ENCODE measurements at regions not wholly inside any gene's neighbourhood (a gene's known extent, or its start where the extent isn't known, plus 50 kb on each side); places are given as distances from the start of the nearest gene placed in this dataset.

DNA sequence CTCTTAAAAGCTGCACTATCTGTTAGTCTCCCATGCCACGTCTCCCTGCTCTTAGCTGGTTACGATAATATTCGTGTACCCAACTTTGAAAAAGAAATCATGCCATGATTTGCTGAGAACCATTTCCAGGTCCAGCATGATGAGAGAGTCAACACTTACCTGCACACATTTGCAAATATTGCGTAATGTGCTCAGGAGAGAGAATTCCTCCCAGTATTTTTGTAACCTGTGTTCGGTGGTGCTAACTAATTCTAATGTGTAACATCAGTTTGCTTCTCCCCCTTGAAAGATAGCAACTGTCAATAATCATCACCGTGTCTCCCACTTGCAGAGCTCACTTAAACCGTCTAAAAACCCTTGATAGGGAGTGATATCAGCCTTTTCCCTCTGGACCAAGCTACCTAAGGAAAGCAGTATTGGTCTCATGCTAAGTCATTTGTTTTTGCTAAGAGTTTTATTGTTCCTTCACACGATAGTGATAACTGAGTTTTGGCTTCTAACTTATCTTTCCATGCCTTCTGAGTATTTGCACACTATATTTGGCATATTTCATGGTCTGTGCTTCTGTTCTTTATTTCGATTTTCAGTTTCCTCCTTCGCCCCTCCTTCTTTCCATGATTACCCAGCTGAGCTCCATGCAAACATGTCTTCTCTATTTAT is 61.1 kb upstream of the IRF2BP2 start:
- no peak for DNase-seq (ENCODE audit: low read depth)

DNA sequence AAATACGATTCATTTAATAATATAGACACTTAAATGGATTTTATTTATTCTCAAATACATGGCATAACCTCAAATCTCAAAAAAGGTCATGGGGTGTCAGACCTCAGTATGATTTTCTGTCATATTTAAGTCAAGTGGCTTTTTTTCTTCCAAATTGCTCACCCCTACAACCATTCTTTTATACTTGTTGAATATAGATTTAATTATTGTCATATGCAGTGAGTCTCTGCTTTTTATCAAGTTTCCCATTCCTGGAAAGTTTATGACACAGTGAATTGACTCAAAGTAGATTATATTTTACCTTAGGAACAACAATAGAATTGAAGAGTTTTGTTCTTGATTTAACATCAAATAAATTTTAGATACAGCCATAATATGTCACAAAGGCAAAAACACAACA is 59.5 kb upstream of the IRF2BP2 start:
- no peak for DNase-seq (ENCODE audit: low read depth)

DNA sequence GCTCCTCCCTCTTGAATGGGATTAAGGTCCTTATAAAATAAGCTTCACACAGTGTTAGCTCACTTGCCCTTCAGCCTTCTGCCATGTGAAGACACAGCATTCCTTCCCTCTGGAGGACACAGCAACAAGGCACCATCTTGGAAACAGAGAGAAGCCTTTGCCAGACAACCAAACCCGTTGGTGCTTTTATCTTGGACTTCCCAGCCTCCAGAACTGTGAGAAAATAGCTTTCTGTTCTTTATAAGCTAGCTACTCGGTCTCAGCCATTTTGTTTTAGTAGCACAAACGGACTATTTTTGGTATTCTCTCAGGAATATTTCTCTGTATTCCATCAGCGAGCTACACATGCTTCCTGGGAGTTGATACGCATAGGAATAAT is 58.6 kb upstream of the IRF2BP2 start:
- DNase-seq (ENCODE audit: low read depth): no peak

DNA sequence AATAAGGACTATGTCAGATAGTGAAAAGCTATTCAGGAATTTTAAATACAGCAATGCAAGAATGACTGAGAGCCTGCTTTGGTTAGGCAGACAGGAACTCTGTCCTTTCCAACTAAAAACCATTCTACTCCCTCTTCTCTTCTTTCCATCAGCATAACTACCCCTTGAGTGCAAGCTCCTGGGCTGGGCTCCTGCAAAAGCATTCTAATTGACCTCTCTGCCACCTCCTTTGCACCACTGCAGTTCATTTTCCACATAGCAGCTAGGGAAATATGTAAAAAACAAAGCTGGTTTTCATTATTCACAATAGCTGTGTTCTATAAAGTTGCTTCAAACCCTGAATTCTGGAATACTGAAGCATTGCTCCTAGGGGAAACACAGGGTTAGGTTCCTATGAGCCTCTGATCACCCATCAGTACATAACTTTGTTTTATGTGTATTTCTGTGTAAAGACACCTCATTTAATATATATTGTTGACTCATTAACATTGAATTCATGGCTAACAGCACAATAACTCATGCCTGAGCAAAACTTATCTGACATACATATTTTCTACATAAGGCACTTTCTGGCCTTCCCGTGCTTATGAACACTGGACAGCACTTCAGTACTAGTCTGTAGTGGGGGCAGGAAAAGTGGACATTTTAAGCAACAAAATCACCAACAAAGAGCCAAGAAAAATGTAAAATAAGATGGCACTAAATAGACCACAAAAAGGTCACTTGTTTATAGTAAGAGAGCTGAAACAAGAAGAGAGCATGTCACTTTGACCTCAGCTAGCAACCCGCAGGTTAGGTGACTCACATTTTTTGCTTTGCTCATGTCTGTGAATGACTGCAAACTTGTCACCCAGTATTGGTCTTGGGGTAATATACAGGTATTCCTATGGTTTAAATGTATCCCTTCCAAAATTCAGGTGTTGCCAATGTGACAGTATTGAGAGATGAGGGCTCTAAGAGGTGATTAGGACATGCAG is 57.9 kb upstream of the IRF2BP2 start:
- DNase-seq (ENCODE audit: low read depth): no peak

DNA sequence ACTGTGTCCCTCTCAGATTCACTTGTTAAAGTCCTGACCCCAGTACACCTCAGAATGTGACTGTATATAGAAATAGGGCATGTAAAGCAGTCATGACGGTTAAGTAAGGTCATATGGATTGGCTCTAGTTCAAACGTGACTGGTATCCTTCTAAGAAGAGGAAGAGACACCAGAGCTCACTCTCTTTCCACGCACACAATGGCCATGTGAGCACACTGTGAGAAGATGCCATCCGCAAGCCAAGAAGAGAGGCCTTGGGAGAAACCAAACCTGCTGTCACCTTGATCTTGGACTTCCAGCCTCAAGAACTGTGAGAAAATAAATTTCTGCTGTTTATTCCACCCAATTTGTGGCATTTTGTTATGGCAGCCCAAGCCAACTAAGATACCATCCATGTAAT is 56.8 kb upstream of the IRF2BP2 start:
- no peak for DNase-seq (ENCODE audit: low read depth)

GRCh38 chr1:234665975-234666605 is 56.1 kb upstream of the IRF2BP2 start:
- no peak for DNase-seq (ENCODE audit: low read depth)

DNA sequence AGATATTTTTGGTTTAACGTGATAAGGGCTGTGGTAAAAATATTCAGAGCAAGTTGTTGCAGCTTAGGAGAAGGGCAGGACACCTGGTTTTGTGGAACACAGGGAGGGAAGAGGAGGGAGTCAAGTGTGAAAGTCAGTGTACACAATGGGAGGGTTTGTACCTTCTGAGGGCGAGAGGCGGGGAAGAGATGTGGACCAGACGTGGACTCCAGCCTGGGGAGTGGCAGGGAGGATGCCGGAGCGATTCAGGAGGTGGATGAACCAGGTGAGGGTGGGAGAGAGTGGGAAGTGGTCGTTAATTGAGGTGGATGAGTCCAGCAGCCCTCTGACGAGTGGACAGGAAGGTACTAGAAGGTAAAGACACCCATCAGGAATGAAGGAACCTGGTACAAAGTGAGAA is 52.2 kb upstream of the IRF2BP2 start:
- no peak for DNase-seq (ENCODE audit: low read depth)

GRCh38 chr1:234661317-234661928 is 51.4 kb upstream of the IRF2BP2 start:
- no peak for DNase-seq (ENCODE audit: low read depth)

DNA sequence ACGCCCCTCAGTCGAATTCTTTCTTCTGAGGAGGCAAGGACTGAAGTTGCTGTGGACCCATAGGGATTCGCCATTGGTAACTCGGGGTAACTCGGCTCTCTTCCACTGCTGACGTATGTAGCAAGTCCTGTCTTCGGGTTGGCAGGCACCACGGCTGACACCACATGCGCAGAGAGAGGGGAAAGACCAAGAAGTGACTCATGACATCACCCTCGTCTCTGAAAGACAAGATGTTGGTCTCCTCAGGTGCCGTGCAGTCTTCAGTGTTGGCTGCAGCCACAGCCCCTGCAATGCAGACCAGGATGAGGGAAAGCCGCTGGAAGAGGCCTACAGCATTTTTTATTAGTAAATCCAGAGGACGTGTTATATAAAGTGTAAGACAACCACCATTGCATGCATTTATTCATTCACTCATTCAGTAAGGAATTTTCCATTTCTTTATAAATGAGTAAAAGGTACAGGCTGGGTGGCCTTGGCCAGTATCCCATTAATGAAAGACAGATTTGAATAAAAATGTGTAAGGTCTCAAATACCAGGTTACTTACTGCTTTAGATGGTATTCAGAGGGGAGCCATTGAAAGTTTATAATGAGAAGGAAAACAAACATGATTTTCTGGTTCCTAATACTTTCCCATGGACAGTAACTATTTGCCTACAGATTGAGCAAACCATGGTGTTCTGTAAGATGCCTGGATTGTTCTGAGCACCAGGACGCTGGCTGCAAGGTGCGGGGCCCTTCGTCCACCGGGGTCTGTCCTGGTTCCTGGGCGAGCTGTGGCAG is 50.7 kb upstream of the IRF2BP2 start:
- no peak for DNase-seq (ENCODE audit: low read depth)

All from stimulated activated CD8-positive, alpha-beta memory T cell treated with anti-CD3 and anti-CD28 coated beads, Interleukin-15, amount 100 ng/mL, for 1 hour (primary cell).